Ishikawa (cell line): ENCODE measurements at regions not wholly inside any gene's neighbourhood (a gene's known extent, or its start where the extent isn't known, plus 50 kb on each side); places are given as distances from the start of the nearest gene placed in this dataset.

Source experiments
- CEBPB ChIP-seq: IDR thresholded peaks from 2 replicates; pipeline ENCODE4 v1.6.1; 2012
- CREB1 ChIP-seq: IDR thresholded peaks from 2 replicates; pipeline ENCODE4 v1.6.1; 2012; ENCODE audit warnings: low read depth
- EGR1 ChIP-seq: IDR thresholded peaks from 2 replicates; pipeline ENCODE4 v1.6.1; 2012
- EP300 ChIP-seq: IDR thresholded peaks from 2 replicates; pipeline ENCODE4 v1.6.1; 2012; ENCODE audit warnings: borderline replicate concordance
- FOXM1 ChIP-seq: IDR thresholded peaks from 2 replicates; pipeline ENCODE4 v1.6.1; 2012; ENCODE audit warnings: low read depth, borderline replicate concordance
- NFIC ChIP-seq: IDR thresholded peaks from 2 replicates; pipeline ENCODE4 v1.6.1; 2012
- RAD21 ChIP-seq: IDR thresholded peaks from 2 replicates; pipeline ENCODE4 v1.6.1; 2012; ENCODE audit warnings: low read depth
- REST ChIP-seq: IDR thresholded peaks from 2 replicates; pipeline ENCODE4 v1.6.1; 2012; ENCODE audit warnings: low read depth, mild to moderate bottlenecking
- TAF1 ChIP-seq: IDR thresholded peaks from 2 replicates; pipeline ENCODE4 v1.6.1; 2012; ENCODE audit warnings: low read depth, mild to moderate bottlenecking
- TCF12 ChIP-seq: IDR thresholded peaks from 2 replicates; pipeline ENCODE4 v1.6.1; 2012; ENCODE audit warnings: low read depth
- TEAD4 ChIP-seq: IDR thresholded peaks from 2 replicates; pipeline ENCODE4 v1.6.1; 2012
- USF1 ChIP-seq: IDR thresholded peaks from 2 replicates; pipeline ENCODE4 v1.6.1; 2012
- YY1 ChIP-seq: IDR thresholded peaks from 2 replicates; pipeline ENCODE4 v1.6.1; 2012; ENCODE audit warnings: low read depth
- ZBTB7A ChIP-seq: IDR thresholded peaks from 2 replicates; pipeline ENCODE4 v1.6.1; 2012; ENCODE audit warnings: low read depth
- TF ChIP-seq, protein P1 (sequence below): IDR thresholded peaks from 2 replicates; pipeline ENCODE4 v1.6.1; 2012

DNA sequence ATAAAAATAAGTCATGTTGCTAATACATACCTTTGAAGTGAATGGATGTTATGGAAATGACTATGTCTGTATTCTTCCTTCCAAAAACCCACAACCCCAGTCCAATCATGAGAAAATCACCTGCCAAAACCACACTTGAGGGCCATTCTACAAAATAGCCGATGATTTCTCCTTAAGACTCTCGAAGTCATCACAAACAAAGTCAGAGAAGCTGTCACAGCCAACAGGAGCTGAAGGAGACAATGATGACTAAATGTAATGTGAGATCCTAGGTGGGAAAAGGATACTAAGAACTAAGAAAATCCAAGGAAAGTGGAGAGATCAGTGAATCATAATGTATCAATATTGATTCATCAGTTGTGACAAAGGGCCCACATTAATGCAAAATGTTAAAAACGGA is 432.9 kb upstream of the DYNLRB2 start:
- no peak for TF ChIP-seq TEAD4
- TF ChIP-seq, protein P1, sequence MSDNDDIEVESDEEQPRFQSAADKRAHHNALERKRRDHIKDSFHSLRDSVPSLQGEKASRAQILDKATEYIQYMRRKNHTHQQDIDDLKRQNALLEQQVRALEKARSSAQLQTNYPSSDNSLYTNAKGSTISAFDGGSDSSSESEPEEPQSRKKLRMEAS = no peak
- TF ChIP-seq EGR1 = no peak
- no peak for TF ChIP-seq CREB1
- no peak for TF ChIP-seq CEBPB
- TF ChIP-seq REST = no peak
- TF ChIP-seq EP300 = no peak
- no peak for TF ChIP-seq RAD21
- no peak for TF ChIP-seq USF1
- no peak for TF ChIP-seq ZBTB7A
- no peak for TF ChIP-seq NFIC
- no peak for TF ChIP-seq FOXM1
- no peak for TF ChIP-seq TCF12
- TF ChIP-seq TAF1 = no peak
- TF ChIP-seq YY1 = no peak

DNA sequence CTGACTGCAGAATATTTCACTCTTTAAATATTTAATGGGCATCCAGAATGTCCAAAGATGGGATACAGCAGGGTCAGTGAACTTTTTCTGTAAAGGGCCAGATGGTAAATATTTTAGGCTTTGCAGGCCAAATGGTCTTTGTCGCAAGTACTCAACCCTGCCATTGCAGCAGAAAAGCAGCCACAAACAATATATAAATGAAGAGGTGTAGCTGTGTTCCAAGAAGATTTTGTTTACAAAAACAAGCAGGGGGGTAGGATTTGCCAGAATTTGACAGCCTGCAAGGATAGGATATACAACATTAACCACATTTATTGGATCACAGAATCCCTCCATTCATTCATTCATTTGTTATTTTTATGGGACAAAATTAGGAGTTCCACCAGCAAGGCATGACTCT is 435.0 kb upstream of the DYNLRB2 start:
- TF ChIP-seq CREB1 = no peak
- no peak for TF ChIP-seq ZBTB7A
- TF ChIP-seq TCF12 = no peak
- no peak for TF ChIP-seq TAF1
- no peak for TF ChIP-seq EP300
- TF ChIP-seq TEAD4 = no peak
- no peak for TF ChIP-seq USF1
- no peak for TF ChIP-seq YY1
- no peak for TF ChIP-seq CEBPB
- no peak for TF ChIP-seq RAD21

- TF ChIP-seq, protein P1 = no peak
- TF ChIP-seq EP300 (no peak), TAF1 (no peak), RAD21 (no peak), REST (no peak), NFIC (no peak), EGR1 (no peak), CEBPB (no peak), TCF12 (no peak), CREB1 (no peak), USF1 (no peak), YY1 (no peak), TEAD4 (no peak), ZBTB7A (no peak), FOXM1 (no peak)
These were observed 435.6 kb upstream of the DYNLRB2 start for GRCh38 chr16:80105160-80105559.

DNA sequence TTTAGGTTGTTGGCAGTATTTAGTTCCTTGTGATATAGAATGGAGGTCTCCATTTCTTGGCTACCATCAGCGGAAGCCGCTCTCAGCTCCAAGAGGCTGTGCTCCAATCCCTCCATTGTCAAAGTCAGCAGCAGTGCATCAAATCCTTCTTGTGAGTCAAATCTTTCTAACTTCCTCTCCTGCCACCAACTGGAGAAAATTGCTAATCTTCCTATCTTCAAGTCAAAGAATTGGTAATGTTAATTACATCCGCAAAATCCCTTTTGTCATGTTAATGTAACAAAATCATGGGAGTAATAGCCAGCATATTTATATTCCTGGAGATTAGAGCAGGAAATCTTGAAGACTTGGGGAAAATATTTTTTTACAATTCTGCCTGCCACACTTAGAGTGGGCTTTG is 436.4 kb upstream of the DYNLRB2 start:
- no peak for TF ChIP-seq NFIC
- TF ChIP-seq, protein P1 = no peak
- TF ChIP-seq CREB1 = no peak
- no peak for TF ChIP-seq ZBTB7A
- no peak for TF ChIP-seq REST
